22Rv1 (cell line): ENCODE measurements at regions not wholly inside any gene's neighbourhood (a gene's known extent, or its start where the extent isn't known, plus 50 kb on each side); places are given as distances from the start of the nearest gene placed in this dataset.

Experiments used
- ZFX ChIP-seq: fragments of 450-650 bp; IDR thresholded peaks from 2 replicates; pipeline ENCODE4 v1.6.1; 2017; ENCODE audit warnings: antibody characterized with exemption, borderline replicate concordance
- TF ChIP-seq, protein P1 (sequence below): fragments of 450-650 bp; IDR thresholded peaks from 2 replicates; pipeline ENCODE4 v1.5.1; 2017; ENCODE audit warnings: mild to moderate bottlenecking

- TF ChIP-seq, protein P1, sequence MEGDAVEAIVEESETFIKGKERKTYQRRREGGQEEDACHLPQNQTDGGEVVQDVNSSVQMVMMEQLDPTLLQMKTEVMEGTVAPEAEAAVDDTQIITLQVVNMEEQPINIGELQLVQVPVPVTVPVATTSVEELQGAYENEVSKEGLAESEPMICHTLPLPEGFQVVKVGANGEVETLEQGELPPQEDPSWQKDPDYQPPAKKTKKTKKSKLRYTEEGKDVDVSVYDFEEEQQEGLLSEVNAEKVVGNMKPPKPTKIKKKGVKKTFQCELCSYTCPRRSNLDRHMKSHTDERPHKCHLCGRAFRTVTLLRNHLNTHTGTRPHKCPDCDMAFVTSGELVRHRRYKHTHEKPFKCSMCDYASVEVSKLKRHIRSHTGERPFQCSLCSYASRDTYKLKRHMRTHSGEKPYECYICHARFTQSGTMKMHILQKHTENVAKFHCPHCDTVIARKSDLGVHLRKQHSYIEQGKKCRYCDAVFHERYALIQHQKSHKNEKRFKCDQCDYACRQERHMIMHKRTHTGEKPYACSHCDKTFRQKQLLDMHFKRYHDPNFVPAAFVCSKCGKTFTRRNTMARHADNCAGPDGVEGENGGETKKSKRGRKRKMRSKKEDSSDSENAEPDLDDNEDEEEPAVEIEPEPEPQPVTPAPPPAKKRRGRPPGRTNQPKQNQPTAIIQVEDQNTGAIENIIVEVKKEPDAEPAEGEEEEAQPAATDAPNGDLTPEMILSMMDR, result no peak
- TF ChIP-seq ZFX, result no peak
Observed at GRCh38 chr2:19654310-19655090, 247.3 kb downstream of the TTC32 start.
